ENCODE measurements at regions not wholly inside any gene's neighbourhood (a gene's known extent, or its start where the extent isn't known, plus 50 kb on each side); places are given as distances from the start of the nearest gene placed in this dataset.

DNA sequence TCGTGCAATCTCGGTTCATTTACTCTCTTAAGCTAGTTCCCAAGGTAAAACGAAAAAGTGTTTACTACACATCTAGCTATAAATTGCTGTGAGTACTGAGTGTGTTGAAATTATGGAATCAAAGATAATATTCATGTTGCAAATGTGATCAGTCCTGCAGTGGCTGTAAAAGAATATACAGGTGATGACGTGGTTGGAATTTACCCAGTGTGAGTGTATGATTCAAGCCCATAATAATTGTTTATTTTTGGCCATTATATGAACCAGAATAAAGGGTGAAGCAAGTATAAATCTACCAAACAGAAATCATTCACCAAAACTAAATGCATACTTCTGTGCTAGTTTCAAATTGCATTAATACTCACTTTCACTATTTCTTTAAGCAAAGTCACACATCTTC lies 1363.6 kb upstream of the CHAC2 start:
- TF ChIP-seq, protein P1, sequence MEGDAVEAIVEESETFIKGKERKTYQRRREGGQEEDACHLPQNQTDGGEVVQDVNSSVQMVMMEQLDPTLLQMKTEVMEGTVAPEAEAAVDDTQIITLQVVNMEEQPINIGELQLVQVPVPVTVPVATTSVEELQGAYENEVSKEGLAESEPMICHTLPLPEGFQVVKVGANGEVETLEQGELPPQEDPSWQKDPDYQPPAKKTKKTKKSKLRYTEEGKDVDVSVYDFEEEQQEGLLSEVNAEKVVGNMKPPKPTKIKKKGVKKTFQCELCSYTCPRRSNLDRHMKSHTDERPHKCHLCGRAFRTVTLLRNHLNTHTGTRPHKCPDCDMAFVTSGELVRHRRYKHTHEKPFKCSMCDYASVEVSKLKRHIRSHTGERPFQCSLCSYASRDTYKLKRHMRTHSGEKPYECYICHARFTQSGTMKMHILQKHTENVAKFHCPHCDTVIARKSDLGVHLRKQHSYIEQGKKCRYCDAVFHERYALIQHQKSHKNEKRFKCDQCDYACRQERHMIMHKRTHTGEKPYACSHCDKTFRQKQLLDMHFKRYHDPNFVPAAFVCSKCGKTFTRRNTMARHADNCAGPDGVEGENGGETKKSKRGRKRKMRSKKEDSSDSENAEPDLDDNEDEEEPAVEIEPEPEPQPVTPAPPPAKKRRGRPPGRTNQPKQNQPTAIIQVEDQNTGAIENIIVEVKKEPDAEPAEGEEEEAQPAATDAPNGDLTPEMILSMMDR (IDR thresholded peaks at IDR 0.05), result no peak
- no peak for TF ChIP-seq POLR2AphosphoS5 (IDR thresholded peaks at IDR 0.05)

All from sigmoid colon (tissue), 4 donors.